Esophagus squamous epithelium (tissue), 4 donors: ENCODE measurements at regions not wholly inside any gene's neighbourhood (a gene's known extent, or its start where the extent isn't known, plus 50 kb on each side); places are given as distances from the start of the nearest gene placed in this dataset.

ENCODE experiments used
- POLR2A ChIP-seq, 4 donors: fragments of 450-650 bp; IDR thresholded peaks; one replicate each; pipeline ENCODE4 v1.6.1; 2017; ENCODE audit warnings: antibody characterized with exemption in 4 of 4, mild to moderate bottlenecking in 4 of 4, moderate library complexity in 3 of 4
- TF ChIP-seq, protein P1 (sequence below), 6 experiments: fragments of 450-650 bp in 4 of 6; fragments of 200-600 bp in 2 of 6; sonication (generic) in 2 of 6; IDR thresholded peaks; one replicate each; pipeline ENCODE4 v1.5.1; 2016 to 2019; ENCODE audit warnings: antibody characterized with exemption in 6 of 6, mild to moderate bottlenecking in 4 of 6, moderate library complexity in 4 of 6

DNA sequence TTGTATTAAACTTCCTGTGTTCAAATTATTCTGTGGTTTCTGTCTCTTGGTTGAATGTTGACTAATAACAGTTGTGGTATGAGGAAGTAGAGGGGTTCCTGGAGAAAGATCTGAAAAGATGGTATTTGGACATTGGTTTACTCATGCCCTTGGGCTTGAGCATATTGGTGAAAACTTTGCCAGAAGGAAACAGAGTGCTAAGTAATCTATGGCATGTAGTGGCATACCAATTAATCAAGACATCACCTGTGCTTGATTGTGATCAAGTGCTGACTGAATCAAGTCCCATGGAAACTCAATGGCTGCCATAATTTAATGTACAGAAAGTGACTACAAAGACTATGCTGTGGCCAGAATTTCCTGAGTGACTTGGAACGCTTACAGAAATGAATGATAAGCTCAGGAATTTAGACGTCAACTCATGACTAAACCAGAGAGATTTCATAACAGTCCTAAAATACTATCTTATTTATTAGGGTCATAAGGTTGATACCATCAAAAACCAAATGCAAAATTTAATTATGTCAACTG, 2062.9 kb downstream of the ARAP2 start:
- TF ChIP-seq, protein P1, sequence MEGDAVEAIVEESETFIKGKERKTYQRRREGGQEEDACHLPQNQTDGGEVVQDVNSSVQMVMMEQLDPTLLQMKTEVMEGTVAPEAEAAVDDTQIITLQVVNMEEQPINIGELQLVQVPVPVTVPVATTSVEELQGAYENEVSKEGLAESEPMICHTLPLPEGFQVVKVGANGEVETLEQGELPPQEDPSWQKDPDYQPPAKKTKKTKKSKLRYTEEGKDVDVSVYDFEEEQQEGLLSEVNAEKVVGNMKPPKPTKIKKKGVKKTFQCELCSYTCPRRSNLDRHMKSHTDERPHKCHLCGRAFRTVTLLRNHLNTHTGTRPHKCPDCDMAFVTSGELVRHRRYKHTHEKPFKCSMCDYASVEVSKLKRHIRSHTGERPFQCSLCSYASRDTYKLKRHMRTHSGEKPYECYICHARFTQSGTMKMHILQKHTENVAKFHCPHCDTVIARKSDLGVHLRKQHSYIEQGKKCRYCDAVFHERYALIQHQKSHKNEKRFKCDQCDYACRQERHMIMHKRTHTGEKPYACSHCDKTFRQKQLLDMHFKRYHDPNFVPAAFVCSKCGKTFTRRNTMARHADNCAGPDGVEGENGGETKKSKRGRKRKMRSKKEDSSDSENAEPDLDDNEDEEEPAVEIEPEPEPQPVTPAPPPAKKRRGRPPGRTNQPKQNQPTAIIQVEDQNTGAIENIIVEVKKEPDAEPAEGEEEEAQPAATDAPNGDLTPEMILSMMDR (IDR thresholded peaks at IDR 0.05) = no peak
- TF ChIP-seq POLR2A (IDR thresholded peaks at IDR 0.05) = no peak
